Thoracic aorta (tissue), 2 donors: ENCODE measurements at regions not wholly inside any gene's neighbourhood (a gene's known extent, or its start where the extent isn't known, plus 50 kb on each side); places are given as distances from the start of the nearest gene placed in this dataset.

Experiments
- ATAC-seq: fragments of 150-250 bp; one replicate; pipeline ENCODE4 v1.8.0; 2017; ENCODE audit warnings: low read depth; ENCODE audit not compliant: insufficient number of reproducible peaks, low FRiP score
- DNase-seq: peaks from one replicate; pipeline ENCODE4 v3.0.0-alpha.2; 2020; ENCODE audit warnings: low spot score
- H3K27ac ChIP-seq, 2 donors: fragments of 200-600 bp; sonication (generic); 1 replicate in 1 of 2; 2 replicates in 1 of 2; pipeline ENCODE4 v1.5.1; 2016; ENCODE audit warnings: mild to moderate bottlenecking in 2 of 2, moderate library complexity in 2 of 2
- H3K27me3 ChIP-seq: fragments of 200-600 bp; sonication (generic); replicated peaks from 2 replicates; pipeline ENCODE4 v1.6.0; 2016; ENCODE audit warnings: mild to moderate bottlenecking; ENCODE audit not compliant: insufficient read depth
- H3K36me3 ChIP-seq: fragments of 200-600 bp; sonication (generic); one replicate; pipeline ENCODE4 v1.5.1; 2016
- H3K4me1 ChIP-seq, 2 donors: fragments of 200-600 bp; sonication (generic); 1 replicate in 1 of 2; 2 replicates in 1 of 2; pipeline versions ENCODE4 v1.5.1 to v1.6.0; 2016; ENCODE audit warnings: low read depth in 2 of 2, mild to moderate bottlenecking in 1 of 2; ENCODE audit not compliant: control insufficient read depth in 1 of 2
- H3K4me3 ChIP-seq: fragments of 200-600 bp; sonication (generic); 2 replicates; pipeline ENCODE4 v1.5.1; 2016; ENCODE audit warnings: mild to moderate bottlenecking
- H3K9me3 ChIP-seq: fragments of 200-600 bp; sonication (generic); 2 replicates; pipeline ENCODE4 v1.5.1; 2016
- TF ChIP-seq, protein P1 (sequence below): fragments of 200-600 bp; sonication (generic); IDR thresholded peaks from one replicate; pipeline ENCODE4 v1.5.1; 2019; ENCODE audit warnings: antibody characterized with exemption

DNA sequence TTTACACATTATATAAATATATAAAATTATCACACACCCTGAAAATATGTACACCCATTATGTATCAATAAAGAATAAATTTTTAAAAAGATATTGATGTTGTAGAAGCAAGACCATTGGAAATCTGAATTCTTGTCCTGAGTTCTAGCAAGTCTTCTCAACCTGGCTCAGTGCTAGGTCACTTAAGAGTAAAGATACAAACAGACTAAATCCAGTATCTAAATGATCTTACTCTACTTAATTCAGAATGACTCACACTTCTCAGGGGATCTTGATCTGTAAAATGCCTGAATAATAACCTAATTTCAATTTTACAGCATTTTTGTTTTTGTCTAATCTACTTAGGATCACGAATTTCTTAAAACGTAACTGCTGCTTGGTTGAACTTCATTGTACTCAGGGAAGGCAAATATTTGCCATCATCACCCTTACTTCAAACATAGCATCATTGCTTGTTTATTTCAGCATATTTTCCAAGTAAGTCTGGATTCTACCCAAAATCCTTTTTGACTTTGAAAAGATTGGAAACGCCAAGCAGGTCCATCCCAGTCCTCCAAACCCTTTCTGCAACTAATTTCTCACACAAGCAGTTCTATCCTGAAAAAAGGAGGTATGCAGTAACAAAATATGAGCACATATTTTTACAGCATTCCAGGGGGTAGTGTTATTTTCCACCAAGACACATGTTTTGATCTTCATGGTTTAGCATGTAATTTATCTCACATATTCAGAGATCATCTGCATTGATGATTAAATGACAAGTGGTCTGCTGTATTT, 582.6 kb downstream of the PSAT1 start:
- H3K4me1 ChIP-seq: no peaks in the 10 kb centered on the region
- no peak for ATAC-seq

DNA sequence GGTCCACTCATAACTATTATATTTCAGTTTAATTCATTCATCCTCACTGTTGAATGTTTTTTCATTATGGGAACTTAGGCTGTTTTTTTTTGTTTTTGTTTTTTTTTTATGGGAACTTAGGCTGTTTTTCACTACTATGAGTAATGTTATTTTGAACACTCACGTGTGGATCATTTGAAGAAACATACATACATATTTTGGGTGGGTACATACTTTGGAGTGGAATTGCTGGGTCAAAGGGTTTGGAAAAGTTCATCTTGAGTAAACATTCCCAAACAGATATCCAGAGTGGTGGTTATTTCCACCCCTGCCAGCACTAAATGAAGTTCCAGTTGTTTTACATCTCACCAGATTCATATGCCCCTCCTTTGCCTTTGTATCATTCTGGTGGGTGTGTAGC, 584.4 kb downstream of the PSAT1 start:
- DNase-seq: no peak
- ATAC-seq: no peak
- TF ChIP-seq, protein P1, sequence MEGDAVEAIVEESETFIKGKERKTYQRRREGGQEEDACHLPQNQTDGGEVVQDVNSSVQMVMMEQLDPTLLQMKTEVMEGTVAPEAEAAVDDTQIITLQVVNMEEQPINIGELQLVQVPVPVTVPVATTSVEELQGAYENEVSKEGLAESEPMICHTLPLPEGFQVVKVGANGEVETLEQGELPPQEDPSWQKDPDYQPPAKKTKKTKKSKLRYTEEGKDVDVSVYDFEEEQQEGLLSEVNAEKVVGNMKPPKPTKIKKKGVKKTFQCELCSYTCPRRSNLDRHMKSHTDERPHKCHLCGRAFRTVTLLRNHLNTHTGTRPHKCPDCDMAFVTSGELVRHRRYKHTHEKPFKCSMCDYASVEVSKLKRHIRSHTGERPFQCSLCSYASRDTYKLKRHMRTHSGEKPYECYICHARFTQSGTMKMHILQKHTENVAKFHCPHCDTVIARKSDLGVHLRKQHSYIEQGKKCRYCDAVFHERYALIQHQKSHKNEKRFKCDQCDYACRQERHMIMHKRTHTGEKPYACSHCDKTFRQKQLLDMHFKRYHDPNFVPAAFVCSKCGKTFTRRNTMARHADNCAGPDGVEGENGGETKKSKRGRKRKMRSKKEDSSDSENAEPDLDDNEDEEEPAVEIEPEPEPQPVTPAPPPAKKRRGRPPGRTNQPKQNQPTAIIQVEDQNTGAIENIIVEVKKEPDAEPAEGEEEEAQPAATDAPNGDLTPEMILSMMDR: no peak
- Histone ChIP-seq H3K27ac (no peak overlapping the region), H3K27me3 (no peaks in the 10 kb centered on the region), H3K9me3 (no peaks in the 10 kb centered on the region), H3K4me3 (no peak overlapping the region), H3K36me3 (no peaks in the 10 kb centered on the region), H3K4me1 (no peaks in the 10 kb centered on the region)

More for the DNA sequence above, 582.6 kb downstream of the PSAT1 start:
- TF ChIP-seq, protein P1: no peak
- Histone ChIP-seq H3K27me3 (no peaks in the 10 kb centered on the region), H3K27ac (no peak overlapping the region), H3K36me3 (no peaks in the 10 kb centered on the region), H3K4me3 (no peak overlapping the region), H3K9me3 (no peaks in the 10 kb centered on the region)
- DNase-seq: no peak

DNA sequence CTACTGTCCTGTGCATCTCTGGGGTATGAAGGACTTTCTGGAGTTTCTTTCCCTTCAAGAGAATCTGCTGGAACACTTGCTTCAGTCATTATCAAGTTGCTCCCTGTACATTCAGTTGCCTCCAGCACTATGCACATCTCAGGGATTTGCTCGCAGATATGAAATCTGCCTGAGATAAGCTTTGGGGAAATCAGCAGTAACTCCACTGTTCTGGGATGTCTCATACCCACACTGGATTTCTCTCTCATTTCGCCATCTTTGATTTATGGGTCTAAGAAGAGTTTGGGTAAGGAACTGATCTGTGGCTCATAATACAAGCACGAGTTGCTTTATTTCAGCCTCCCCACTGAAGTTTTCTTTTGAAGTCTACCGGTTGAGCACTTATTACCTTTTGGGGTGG, 585.6 kb downstream of the PSAT1 start:
- no peak overlapping the region for H3K27ac ChIP-seq
- DNase-seq (no peak), ATAC-seq (no peak)
- H3K4me3 ChIP-seq: no peak overlapping the region
- no peaks in the 10 kb centered on the region for H3K9me3 ChIP-seq
- TF ChIP-seq, protein P1: no peak
- no peaks in the 10 kb centered on the region for H3K27me3 ChIP-seq
- H3K36me3 ChIP-seq: no peaks in the 10 kb centered on the region
- H3K4me1 ChIP-seq: no peaks in the 10 kb centered on the region

DNA sequence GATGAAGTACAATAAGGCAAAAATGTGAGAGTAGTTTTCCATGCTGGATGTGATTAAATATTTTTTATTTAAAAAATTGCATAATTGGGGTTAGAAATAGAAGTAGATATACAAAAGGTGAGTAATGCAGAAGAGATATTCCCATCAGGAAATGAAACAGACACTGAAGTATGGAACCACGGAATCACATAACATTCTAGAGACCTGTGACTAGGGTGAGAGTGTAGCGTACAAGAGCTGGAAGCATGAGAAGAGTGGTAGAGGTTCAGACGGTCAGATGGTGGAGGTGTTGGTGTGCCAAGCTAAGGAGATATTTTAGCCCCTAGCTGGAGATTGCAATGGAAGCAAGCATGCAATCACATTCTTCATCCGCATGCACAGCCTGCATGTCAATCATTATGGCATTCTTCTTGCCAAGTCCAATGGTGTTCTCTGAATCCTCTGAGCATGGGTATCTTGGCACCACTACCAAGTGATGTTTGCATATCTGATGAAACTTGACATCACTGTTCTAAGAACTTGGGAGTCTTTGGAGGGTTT, 587.8 kb downstream of the PSAT1 start:
- Histone ChIP-seq H3K36me3 (no peaks in the 10 kb centered on the region), H3K27me3 (no peaks in the 10 kb centered on the region), H3K4me3 (no peak overlapping the region), H3K9me3 (no peaks in the 10 kb centered on the region), H3K4me1 (no peaks in the 10 kb centered on the region), H3K27ac (no peak overlapping the region)
- no peak for ATAC-seq
- TF ChIP-seq, protein P1: no peak
- DNase-seq: no peak

DNA sequence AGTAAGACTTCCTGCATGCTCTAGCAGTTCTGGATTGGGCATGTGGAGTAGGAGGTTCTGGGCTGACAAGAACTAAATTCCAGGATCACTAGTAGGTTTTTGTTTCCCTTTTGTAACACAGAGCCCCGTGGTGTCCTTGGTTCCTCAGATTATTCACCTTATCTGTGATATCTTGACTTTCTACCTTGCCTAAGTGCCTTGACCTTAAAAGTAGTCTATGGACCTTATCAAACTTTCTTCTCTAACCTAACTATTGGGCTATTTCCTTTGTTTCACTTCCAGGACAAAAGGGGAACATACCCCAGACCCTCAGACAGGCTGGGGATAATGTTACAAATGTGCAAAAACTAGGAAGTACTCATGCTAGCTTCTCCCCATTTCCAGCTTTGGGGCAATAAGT, 595.3 kb downstream of the PSAT1 start:
- Histone ChIP-seq H3K27me3 (no peaks in the 10 kb centered on the region), H3K9me3 (peaks cover 2% of the 10 kb centered on the region), H3K27ac (no peak overlapping the region), H3K4me1 (no peaks in the 10 kb centered on the region), H3K36me3 (no peaks in the 10 kb centered on the region), H3K4me3 (no peak overlapping the region)
- ATAC-seq (no peak), DNase-seq (no peak)
- TF ChIP-seq, protein P1: no peak
